Neutrophil (primary cell): ENCODE measurements at regions not wholly inside any gene's neighbourhood (a gene's known extent, or its start where the extent isn't known, plus 50 kb on each side); places are given as distances from the start of the nearest gene placed in this dataset.

Experiments used
- H3K27ac ChIP-seq: fragments of 200-600 bp; sonication (generic); 2 replicates; pipeline ENCODE4 v1.5.1; 2016; ENCODE audit warnings: mild to moderate bottlenecking, moderate library complexity
- H3K27me3 ChIP-seq: fragments of 200-600 bp; sonication (generic); 2 replicates; pipeline ENCODE4 v1.6.0; 2016; ENCODE audit warnings: mild to moderate bottlenecking
- H3K36me3 ChIP-seq: fragments of 200-600 bp; sonication (generic); 2 replicates; pipeline ENCODE4 v1.5.1; 2017
- H3K4me1 ChIP-seq, 2 experiments: fragments of 200-600 bp in 1 of 2; sonication (generic) in 1 of 2; 1 replicate in 1 of 2; 2 replicates in 1 of 2; pipeline versions ENCODE4 v1.5.1 to v1.6.1; 2013 to 2016; ENCODE audit warnings: low read depth in 1 of 2, low read length in 1 of 2, mild to moderate bottlenecking in 1 of 2, moderate library complexity in 1 of 2; ENCODE audit not compliant: control insufficient read depth in 1 of 2, insufficient read depth in 1 of 2
- H3K4me3 ChIP-seq, 2 experiments: fragments of 200-600 bp in 1 of 2; sonication (generic) in 1 of 2; 1 replicate in 1 of 2; 2 replicates in 1 of 2; pipeline ENCODE4 v1.5.1; 2013 to 2016; ENCODE audit warnings: low read depth in 1 of 2, low read length in 1 of 2, mild to moderate bottlenecking in 1 of 2, moderate library complexity in 1 of 2
- H3K9me3 ChIP-seq: fragments of 200-600 bp; sonication (generic); 2 replicates; pipeline ENCODE4 v1.5.1; 2016
- CTCF ChIP-seq: fragments of 200-600 bp; sonication (generic); IDR thresholded peaks from 2 replicates; pipeline ENCODE4 v1.5.1; 2016; ENCODE audit warnings: antibody characterized with exemption

DNA sequence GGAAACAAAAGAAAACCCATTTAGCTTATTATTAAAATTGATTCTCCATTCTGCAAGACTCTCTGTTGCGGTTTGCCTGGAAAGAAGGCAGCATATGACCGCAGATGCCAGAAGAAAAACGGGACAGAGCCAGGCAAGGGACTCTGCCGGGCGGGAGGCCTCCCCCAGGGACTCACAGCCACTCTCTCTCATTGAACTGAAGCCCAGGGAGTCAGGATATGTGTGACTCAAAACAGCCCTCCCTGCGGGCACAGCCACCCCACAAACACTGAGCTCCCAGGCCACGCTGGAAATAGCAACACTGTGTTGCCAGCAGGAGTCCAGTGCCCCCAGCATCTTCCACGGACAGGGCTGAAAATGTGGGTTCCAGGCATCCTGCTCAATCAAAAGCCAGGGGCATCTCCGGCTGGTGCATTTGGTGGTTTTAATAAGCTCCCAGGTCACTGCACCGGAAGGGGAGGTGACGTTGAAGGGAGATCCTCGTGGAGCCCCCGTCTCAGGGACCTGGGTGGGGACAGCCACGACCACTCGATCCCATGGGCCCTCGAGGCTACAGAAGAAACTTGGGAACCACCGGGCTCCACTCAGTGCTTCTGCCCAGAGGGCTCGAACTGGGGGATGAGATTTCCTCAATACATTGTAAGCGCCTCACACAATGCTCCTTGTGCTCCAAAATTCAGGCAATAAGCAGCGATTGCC, 624.5 kb downstream of the TBC1D22A start:
- Histone ChIP-seq H3K4me1 (no peaks in the 10 kb centered on the region), H3K36me3 (no peaks in the 10 kb centered on the region), H3K9me3 (no peaks in the 10 kb centered on the region), H3K4me3 (no peak overlapping the region), H3K27me3 (no peaks in the 10 kb centered on the region), H3K27ac (no peak overlapping the region)
- no peak for TF ChIP-seq CTCF

- H3K27me3 ChIP-seq: no peaks in the 10 kb centered on the region
- H3K36me3 ChIP-seq: no peaks in the 10 kb centered on the region
- H3K4me1 ChIP-seq: no peaks in the 10 kb centered on the region
- no peak overlapping the region for H3K27ac ChIP-seq
- H3K9me3 ChIP-seq: no peaks in the 10 kb centered on the region
- H3K4me3 ChIP-seq: no peak overlapping the region
- TF ChIP-seq CTCF: no peak
These were observed 622.5 kb downstream of the TBC1D22A start for GRCh38 chr22:47384977-47385376.

- Histone ChIP-seq H3K9me3 (no peaks in the 10 kb centered on the region), H3K36me3 (no peaks in the 10 kb centered on the region), H3K27me3 (no peaks in the 10 kb centered on the region), H3K4me3 (no peak overlapping the region), H3K4me1 (no peaks in the 10 kb centered on the region), H3K27ac (no peak overlapping the region)
- TF ChIP-seq CTCF: no peak
These were observed 619.9 kb downstream of the TBC1D22A start for GRCh38 chr22:47382164-47382890.

DNA sequence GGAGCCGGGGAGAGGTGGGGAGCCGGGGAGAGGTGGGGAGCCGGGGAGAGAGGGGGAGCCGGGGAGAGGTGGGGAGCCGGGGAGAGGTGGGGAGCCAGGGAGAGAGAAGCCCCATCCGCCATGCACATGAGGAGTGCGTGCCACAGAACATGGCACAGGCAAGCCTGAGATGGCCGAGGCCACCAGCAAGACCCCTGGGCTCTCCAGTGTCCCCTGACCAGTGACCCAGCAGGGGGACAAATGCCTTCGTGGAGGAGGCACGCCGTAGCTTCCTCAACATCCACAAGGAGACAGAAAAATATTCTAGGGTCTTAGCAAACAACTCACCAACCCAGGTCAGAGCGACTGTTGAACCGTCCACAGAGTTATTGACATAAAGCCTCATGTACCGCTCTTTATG, 618.8 kb downstream of the TBC1D22A start:
- TF ChIP-seq CTCF: no peak
- Histone ChIP-seq H3K27ac (no peak overlapping the region), H3K4me1 (no peaks in the 10 kb centered on the region), H3K9me3 (no peaks in the 10 kb centered on the region), H3K4me3 (no peak overlapping the region), H3K36me3 (no peaks in the 10 kb centered on the region), H3K27me3 (no peaks in the 10 kb centered on the region)

- H3K4me1 ChIP-seq: no peaks in the 10 kb centered on the region
- H3K9me3 ChIP-seq: no peaks in the 10 kb centered on the region
- H3K27ac ChIP-seq: no peak overlapping the region
- H3K4me3 ChIP-seq: no peak overlapping the region
- no peaks in the 10 kb centered on the region for H3K36me3 ChIP-seq
- no peak for TF ChIP-seq CTCF
- no peaks in the 10 kb centered on the region for H3K27me3 ChIP-seq
These were observed 618.2 kb downstream of the TBC1D22A start for GRCh38 chr22:47380692-47381091.
